Thoracic aorta (tissue), 2 donors: ENCODE measurements at regions not wholly inside any gene's neighbourhood (a gene's known extent, or its start where the extent isn't known, plus 50 kb on each side); places are given as distances from the start of the nearest gene placed in this dataset.

Source experiments
- ATAC-seq: fragments of 150-250 bp; one replicate; pipeline ENCODE4 v1.8.0; 2017; ENCODE audit warnings: low read depth; ENCODE audit not compliant: insufficient number of reproducible peaks, low FRiP score
- DNase-seq: peaks from one replicate; pipeline ENCODE4 v3.0.0-alpha.2; 2020; ENCODE audit warnings: low spot score
- H3K27ac ChIP-seq, 2 donors: fragments of 200-600 bp; sonication (generic); 1 replicate in 1 of 2; 2 replicates in 1 of 2; pipeline ENCODE4 v1.5.1; 2016; ENCODE audit warnings: mild to moderate bottlenecking in 2 of 2, moderate library complexity in 2 of 2
- H3K27me3 ChIP-seq: fragments of 200-600 bp; sonication (generic); replicated peaks from 2 replicates; pipeline ENCODE4 v1.6.0; 2016; ENCODE audit warnings: mild to moderate bottlenecking; ENCODE audit not compliant: insufficient read depth
- H3K36me3 ChIP-seq: fragments of 200-600 bp; sonication (generic); one replicate; pipeline ENCODE4 v1.5.1; 2016
- H3K4me1 ChIP-seq, 2 donors: fragments of 200-600 bp; sonication (generic); 1 replicate in 1 of 2; 2 replicates in 1 of 2; pipeline versions ENCODE4 v1.5.1 to v1.6.0; 2016; ENCODE audit warnings: low read depth in 2 of 2, mild to moderate bottlenecking in 1 of 2; ENCODE audit not compliant: control insufficient read depth in 1 of 2
- H3K4me3 ChIP-seq: fragments of 200-600 bp; sonication (generic); 2 replicates; pipeline ENCODE4 v1.5.1; 2016; ENCODE audit warnings: mild to moderate bottlenecking
- H3K9me3 ChIP-seq: fragments of 200-600 bp; sonication (generic); 2 replicates; pipeline ENCODE4 v1.5.1; 2016
- CTCF ChIP-seq: fragments of 200-600 bp; sonication (generic); IDR thresholded peaks from one replicate; pipeline ENCODE4 v1.5.1; 2019; ENCODE audit warnings: antibody characterized with exemption

- TF ChIP-seq CTCF = no peak
- Histone ChIP-seq H3K9me3 (no peaks in the 10 kb centered on the region), H3K36me3 (no peaks in the 10 kb centered on the region), H3K27ac (no peak overlapping the region), H3K4me3 (no peak overlapping the region), H3K27me3 (no peaks in the 10 kb centered on the region), H3K4me1 (no peaks in the 10 kb centered on the region)
- no peak for DNase-seq
- ATAC-seq = no peak
These were observed 236.0 kb downstream of the RAD51AP2 start for GRCh38 chr2:17282245-17282644.

- no peak for ATAC-seq
- DNase-seq = no peak
These were observed 242.0 kb downstream of the RAD51AP2 start for GRCh38 chr2:17276220-17276619.

GRCh38 chr2:17272652-17273525 is 245.4 kb downstream of the RAD51AP2 start:
- TF ChIP-seq CTCF = no peak
- ATAC-seq (no peak), DNase-seq (no peak)
- Histone ChIP-seq H3K9me3 (no peaks in the 10 kb centered on the region), H3K4me1 (no peaks in the 10 kb centered on the region), H3K27ac (no peak overlapping the region), H3K4me3 (no peak overlapping the region), H3K36me3 (no peaks in the 10 kb centered on the region), H3K27me3 (no peaks in the 10 kb centered on the region)

More at GRCh38 chr2:17276220-17276619, 242.0 kb downstream of the RAD51AP2 start:
- no peaks in the 10 kb centered on the region for H3K9me3 ChIP-seq
- no peak for TF ChIP-seq CTCF
- no peak overlapping the region for H3K4me3 ChIP-seq
- no peaks in the 10 kb centered on the region for H3K36me3 ChIP-seq
- no peaks in the 10 kb centered on the region for H3K4me1 ChIP-seq
- no peaks in the 10 kb centered on the region for H3K27me3 ChIP-seq
- H3K27ac ChIP-seq = no peak overlapping the region

- Histone ChIP-seq H3K27ac (no peak overlapping the region), H3K4me1 (no peaks in the 10 kb centered on the region), H3K9me3 (no peaks in the 10 kb centered on the region), H3K36me3 (no peaks in the 10 kb centered on the region), H3K27me3 (no peaks in the 10 kb centered on the region), H3K4me3 (no peak overlapping the region)
- no peak for ATAC-seq
- no peak for DNase-seq
- no peak for TF ChIP-seq CTCF
These were observed 246.1 kb downstream of the RAD51AP2 start for GRCh38 chr2:17272170-17272569.

- Histone ChIP-seq H3K36me3 (no peaks in the 10 kb centered on the region), H3K27ac (no peak overlapping the region), H3K9me3 (no peaks in the 10 kb centered on the region), H3K27me3 (no peaks in the 10 kb centered on the region), H3K4me3 (no peak overlapping the region), H3K4me1 (no peaks in the 10 kb centered on the region)
- ATAC-seq (no peak), DNase-seq (no peak)
- TF ChIP-seq CTCF = no peak
These were observed 246.8 kb downstream of the RAD51AP2 start for GRCh38 chr2:17271416-17271815.
